ENCODE measurements at regions not wholly inside any gene's neighbourhood (a gene's known extent, or its start where the extent isn't known, plus 50 kb on each side); places are given as distances from the start of the nearest gene placed in this dataset.
"Not testable (repeated sequence)": the region's sequence is repeated elsewhere in the genome, so short reads cannot be mapped to it uniquely, and the experiment has no call there.

- no peak for DNase-seq
Observed at GRCh38 chrX:26581091-26581490, 365.1 kb downstream of the MAGEB5 start.

- DNase-seq, result no peak
Observed at GRCh38 chrX:26580021-26580420, 364.1 kb downstream of the MAGEB5 start.

GRCh38 chrX:26574234-26574633 lies 358.3 kb downstream of the MAGEB5 start:
- DNase-seq, result no peak

- no peak for DNase-seq
Observed at GRCh38 chrX:26562156-26562555, 346.2 kb downstream of the MAGEB5 start.

- no peak for DNase-seq
Observed at GRCh38 chrX:26559855-26560254, 343.9 kb downstream of the MAGEB5 start.

- DNase-seq, result no peak
Observed at GRCh38 chrX:26558719-26559386, 342.9 kb downstream of the MAGEB5 start.

- no peak for DNase-seq
Observed at GRCh38 chrX:26557691-26558321, 341.8 kb downstream of the MAGEB5 start.

GRCh38 chrX:26525768-26526167 lies 309.8 kb downstream of the MAGEB5 start:
- not testable (repeated sequence) for DNase-seq

- DNase-seq, result no peak
Observed at GRCh38 chrX:26522501-26522900, 306.5 kb downstream of the MAGEB5 start.

GRCh38 chrX:26511589-26512363 lies 295.8 kb downstream of the MAGEB5 start:
- DNase-seq, result no peak

GRCh38 chrX:26470941-26471340 lies 255.0 kb downstream of the MAGEB5 start:
- DNase-seq, result no peak

GRCh38 chrX:26466387-26466786 lies 250.4 kb downstream of the MAGEB5 start:
- no peak for DNase-seq

- no peak for DNase-seq
Observed at GRCh38 chrX:26445288-26445687, 229.3 kb downstream of the MAGEB5 start.

- DNase-seq, result not testable (repeated sequence)
Observed at GRCh38 chrX:26444417-26444816, 228.4 kb downstream of the MAGEB5 start.

GRCh38 chrX:26442340-26442739 lies 226.4 kb downstream of the MAGEB5 start:
- peak; percentile 18 for DNase-seq

GRCh38 chrX:26414534-26414933 lies 198.6 kb downstream of the MAGEB5 start:
- no peak for DNase-seq

GRCh38 chrX:26411045-26411444 lies 195.1 kb downstream of the MAGEB5 start:
- no peak for DNase-seq

GRCh38 chrX:26409636-26410035 lies 193.7 kb downstream of the MAGEB5 start:
- DNase-seq, result no peak

- DNase-seq, result no peak
Observed at GRCh38 chrX:26387906-26388305, 171.9 kb downstream of the MAGEB5 start.

- DNase-seq, result no peak
Observed at GRCh38 chrX:26376037-26376708, 160.2 kb downstream of the MAGEB5 start.

GRCh38 chrX:26375346-26375745 lies 159.4 kb downstream of the MAGEB5 start:
- DNase-seq, result no peak

- DNase-seq, result no peak
Observed at GRCh38 chrX:26373829-26374228, 157.9 kb downstream of the MAGEB5 start.

- DNase-seq, result no peak
Observed at GRCh38 chrX:26352891-26353430, 137.0 kb downstream of the MAGEB5 start.

All from COR-L47 (cell line).